GM12878 (cell line): ENCODE measurements at regions not wholly inside any gene's neighbourhood (a gene's known extent, or its start where the extent isn't known, plus 50 kb on each side); places are given as distances from the start of the nearest gene placed in this dataset.

Experiments used
- ATAC-seq: fragments of 200-7000 bp; cut with Tn5 transposase; 3 replicates; pipeline ENCODE4 v1.9.1; 2020; ENCODE audit warnings: mild to moderate bottlenecking, moderate library complexity
- BruUV-seq: library from RNA; stranded (reverse); fragments of 400-500 nt; replicated peaks from 2 replicates; lab custom pipeline; 2021; lab: Mats Ljungman, UMichigan
- CTCF ChIA-PET: fragments of 300-600 bp; sonication (Branson Sonifier 250); formaldehyde crosslinking; extraction: SDS; loops from one replicate; lab custom pipeline; 2021; ENCODE audit warnings: inconsistent platforms; lab: Yijun Ruan, JAX
- POLR2A ChIA-PET: fragments of 350-600 bp; formaldehyde crosslinking; extraction: SDS; loops from one replicate; lab custom pipeline; 2021; ENCODE audit warnings: inconsistent platforms; lab: Charles Lee
- RAD21 ChIA-PET: fragments of 300-600 bp; sonication (Branson Sonifier 250); formaldehyde crosslinking; loops from one replicate; lab custom pipeline; 2023; ENCODE audit warnings: antibody characterized with exemption; ENCODE audit not compliant: unreplicated experiment; lab: Charles Lee
- SMC1A ChIA-PET: fragments of 300-600 bp; sonication (Branson Sonifier 250); formaldehyde crosslinking; loops from one replicate; lab custom pipeline; 2023; ENCODE audit not compliant: unreplicated experiment, uncharacterized antibody; lab: Charles Lee
- DNase-seq: peaks from one replicate; pipeline ENCODE4 v3.0.0-alpha.2; 2011; ENCODE audit warnings: low read depth, low spot score
- FAIRE-seq: peaks from 3 replicates; lab custom pipeline; 2011; peaks lifted over from hg19 to GRCh38; lab: Jason Lieb, UNC
- H2AFZ ChIP-seq: 2 replicates; pipeline ENCODE4 v1.6.0; 2011; ENCODE audit warnings: low read depth, low read length, control low read depth; ENCODE audit not compliant: control insufficient read depth
- H3K27ac ChIP-seq: 2 replicates; pipeline ENCODE4 v1.5.1; 2011; ENCODE audit warnings: control low read depth; ENCODE audit not compliant: control insufficient read depth, insufficient read depth
- H3K27me3 ChIP-seq, 2 experiments: replicated peaks in 1 of 2; 2 replicates each; pipeline versions ENCODE4 v1.6.0 to v1.6.1; 2011; ENCODE audit warnings: low read length in 1 of 2; ENCODE audit not compliant: control insufficient read depth in 2 of 2, insufficient read depth in 2 of 2
- H3K36me3 ChIP-seq, 2 experiments: 2 replicates each; pipeline ENCODE4 v1.5.1; 2011; ENCODE audit warnings: low read length in 1 of 2; ENCODE audit not compliant: control insufficient read depth in 2 of 2, insufficient read depth in 2 of 2
- H3K4me1 ChIP-seq: 2 replicates; pipeline ENCODE4 v1.6.1; 2011; ENCODE audit warnings: mild to moderate bottlenecking, low read length, moderate library complexity, mixed read lengths; ENCODE audit not compliant: control insufficient read depth, insufficient read depth
- H3K4me2 ChIP-seq: 2 replicates; pipeline ENCODE4 v1.6.0; 2011; ENCODE audit warnings: control low read depth; ENCODE audit not compliant: control insufficient read depth, insufficient read depth
- H3K4me3 ChIP-seq: fragments of 200-600 bp; sonication (generic); 2 replicates; pipeline ENCODE4 v1.5.1; 2016
- H3K79me2 ChIP-seq: 2 replicates; pipeline ENCODE4 v1.6.0; 2011; ENCODE audit warnings: low read length; ENCODE audit not compliant: control insufficient read depth, insufficient read depth
- H3K9ac ChIP-seq: 2 replicates; pipeline ENCODE4 v1.8.0; 2011; ENCODE audit warnings: low read length, control low read depth, mixed read lengths; ENCODE audit not compliant: control insufficient read depth, insufficient read depth
- H3K9me3 ChIP-seq: replicated peaks from 3 replicates; pipeline ENCODE4 v1.5.1; 2011; ENCODE audit warnings: mild to moderate bottlenecking, low read length; ENCODE audit not compliant: control insufficient read depth, insufficient read depth
- H4K20me1 ChIP-seq: 2 replicates; pipeline ENCODE4 v1.6.0; 2011; ENCODE audit not compliant: control insufficient read depth, insufficient read depth
- CBFB ChIP-seq: IDR thresholded peaks from 2 replicates; pipeline ENCODE4 v1.6.1; 2016; ENCODE audit warnings: antibody characterized with exemption, low read depth
- CHD2 ChIP-seq: IDR thresholded peaks from 2 replicates; pipeline ENCODE4 v1.6.1; 2011; ENCODE audit warnings: low read depth, low read length, improper control_type of control experiment, borderline replicate concordance
- CREB1 ChIP-seq: IDR thresholded peaks from 2 replicates; pipeline ENCODE4 v1.6.1; 2012; ENCODE audit warnings: low read depth, mild to moderate bottlenecking, inconsistent platforms
- LARP7 ChIP-seq: fragments of 450-650 bp; IDR thresholded peaks from 2 replicates; pipeline ENCODE4 v1.6.1; 2017; ENCODE audit warnings: mild to moderate bottlenecking
- MEF2B ChIP-seq: fragments of 450-650 bp; IDR thresholded peaks from 2 replicates; pipeline ENCODE4 v1.6.1; 2018; ENCODE audit warnings: mild to moderate bottlenecking, moderate library complexity; ENCODE audit not compliant: partially characterized antibody, poor library complexity, severe bottlenecking
- NFIC ChIP-seq: IDR thresholded peaks from 2 replicates; pipeline ENCODE4 v1.6.1; 2012; ENCODE audit warnings: low read depth, mild to moderate bottlenecking, inconsistent platforms, low read length, moderate library complexity
- STAT3 ChIP-seq: IDR thresholded peaks from 2 replicates; pipeline ENCODE4 v1.6.1; 2011; ENCODE audit warnings: low read depth, low read length, improper control_type of control experiment
- WRNIP1 ChIP-seq: IDR thresholded peaks from 2 replicates; pipeline ENCODE4 v1.6.1; 2011; ENCODE audit warnings: low read depth, low read length, improper control_type of control experiment, borderline replicate concordance
- YY1 ChIP-seq: IDR thresholded peaks from 2 replicates; pipeline ENCODE4 v1.6.1; 2011; ENCODE audit warnings: low read depth, mild to moderate bottlenecking, low read length
- ZNF207 ChIP-seq: fragments of 450-650 bp; IDR thresholded peaks from 2 replicates; pipeline ENCODE4 v1.6.1; 2014; ENCODE audit warnings: antibody characterized with exemption, mild to moderate bottlenecking, borderline replicate concordance
- WGBS: methylation state at CpG from one replicate; pipeline ENCODE4 v1.1.6; 2016; ENCODE audit warnings: low lambda C conversion rate; ENCODE audit not compliant: insufficient replicate concordance, insufficient coverage; ENCODE audit errors: missing lambda C conversion rate; 5-methylcytosine and 5-hydroxymethylcytosine counted together
- in situ Hi-C: fragments of 300-500 bp; cut with MboI; formaldehyde crosslinking; loops from 9 replicates; pipeline ENCODE4 v1.14.3; 2018; ENCODE audit warnings: mixed read lengths
- intact Hi-C: fragments of 100-400 bp; cut with micrococcal nuclease; formaldehyde crosslinking; loops from one replicate; pipeline ENCODE4 v1.14.2; 2022; ENCODE audit not compliant: unreplicated experiment
- TF ChIP-seq, protein P1 (sequence below): IDR thresholded peaks from 2 replicates; pipeline ENCODE4 v1.6.1; 2012; ENCODE audit warnings: low read depth, low read length, improper control_type of control experiment
- TF ChIP-seq, protein P2 (sequence below): fragments of 450-650 bp; IDR thresholded peaks from 2 replicates; pipeline ENCODE4 v1.6.1; 2017; ENCODE audit warnings: borderline replicate concordance
- TF ChIP-seq, protein P3 (sequence below): fragments of 450-650 bp; IDR thresholded peaks from 2 replicates; pipeline ENCODE4 v1.6.1; 2016; ENCODE audit warnings: mild to moderate bottlenecking, moderate library complexity, borderline replicate concordance
- TF ChIP-seq, protein P4 (sequence below): IDR thresholded peaks from 2 replicates; pipeline ENCODE4 v1.6.1; 2012; ENCODE audit warnings: low read length, inconsistent platforms

DNA sequence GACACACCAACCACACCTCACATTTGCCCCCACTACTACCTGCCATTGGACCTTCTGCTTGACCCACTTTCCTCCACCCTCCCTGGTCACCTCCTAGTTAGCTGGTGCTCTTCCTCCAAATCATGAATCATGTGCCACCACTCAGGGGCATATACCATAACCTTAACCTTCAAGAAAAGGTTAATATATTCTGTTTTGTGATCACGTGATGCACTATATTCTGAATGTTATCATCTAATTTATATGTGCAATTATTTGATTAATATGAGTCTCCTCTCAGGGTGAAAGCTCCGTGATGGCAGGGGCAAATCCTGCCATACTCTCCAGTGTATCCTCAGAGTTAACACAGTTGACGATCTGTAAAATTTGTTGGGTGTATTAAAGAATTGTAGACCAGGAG, 635.5 kb downstream of the XPNPEP1 start:
- intact Hi-C loops, result no loop called here
- ChIA-PET SMC1A (no interaction called here), RAD21 (no interaction called here), POLR2A (no interaction called here), CTCF (no interaction called here)
- WGBS, result 13% methylated on average over 3 of the region's 3 CpGs
- in situ Hi-C loops, result no loop called here
- H3K79me2 ChIP-seq, result no peaks in the 10 kb centered on the region
- no peak overlapping the region for H3K27ac ChIP-seq
- FAIRE-seq (no peak), ATAC-seq (no peak), DNase-seq (no peak)
- no peak overlapping the region for H3K4me3 ChIP-seq
- no peaks in the 10 kb centered on the region for H3K4me1 ChIP-seq
- TF ChIP-seq CHD2, result no peak
- no peak for TF ChIP-seq WRNIP1
- no peak for TF ChIP-seq CREB1
- TF ChIP-seq, protein P1, sequence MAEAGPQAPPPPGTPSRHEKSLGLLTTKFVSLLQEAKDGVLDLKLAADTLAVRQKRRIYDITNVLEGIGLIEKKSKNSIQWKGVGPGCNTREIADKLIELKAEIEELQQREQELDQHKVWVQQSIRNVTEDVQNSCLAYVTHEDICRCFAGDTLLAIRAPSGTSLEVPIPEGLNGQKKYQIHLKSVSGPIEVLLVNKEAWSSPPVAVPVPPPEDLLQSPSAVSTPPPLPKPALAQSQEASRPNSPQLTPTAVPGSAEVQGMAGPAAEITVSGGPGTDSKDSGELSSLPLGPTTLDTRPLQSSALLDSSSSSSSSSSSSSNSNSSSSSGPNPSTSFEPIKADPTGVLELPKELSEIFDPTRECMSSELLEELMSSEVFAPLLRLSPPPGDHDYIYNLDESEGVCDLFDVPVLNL, result no peak
- TF ChIP-seq, protein P2, sequence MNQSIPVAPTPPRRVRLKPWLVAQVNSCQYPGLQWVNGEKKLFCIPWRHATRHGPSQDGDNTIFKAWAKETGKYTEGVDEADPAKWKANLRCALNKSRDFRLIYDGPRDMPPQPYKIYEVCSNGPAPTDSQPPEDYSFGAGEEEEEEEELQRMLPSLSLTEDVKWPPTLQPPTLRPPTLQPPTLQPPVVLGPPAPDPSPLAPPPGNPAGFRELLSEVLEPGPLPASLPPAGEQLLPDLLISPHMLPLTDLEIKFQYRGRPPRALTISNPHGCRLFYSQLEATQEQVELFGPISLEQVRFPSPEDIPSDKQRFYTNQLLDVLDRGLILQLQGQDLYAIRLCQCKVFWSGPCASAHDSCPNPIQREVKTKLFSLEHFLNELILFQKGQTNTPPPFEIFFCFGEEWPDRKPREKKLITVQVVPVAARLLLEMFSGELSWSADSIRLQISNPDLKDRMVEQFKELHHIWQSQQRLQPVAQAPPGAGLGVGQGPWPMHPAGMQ, result no peak
- TF ChIP-seq, protein P3, sequence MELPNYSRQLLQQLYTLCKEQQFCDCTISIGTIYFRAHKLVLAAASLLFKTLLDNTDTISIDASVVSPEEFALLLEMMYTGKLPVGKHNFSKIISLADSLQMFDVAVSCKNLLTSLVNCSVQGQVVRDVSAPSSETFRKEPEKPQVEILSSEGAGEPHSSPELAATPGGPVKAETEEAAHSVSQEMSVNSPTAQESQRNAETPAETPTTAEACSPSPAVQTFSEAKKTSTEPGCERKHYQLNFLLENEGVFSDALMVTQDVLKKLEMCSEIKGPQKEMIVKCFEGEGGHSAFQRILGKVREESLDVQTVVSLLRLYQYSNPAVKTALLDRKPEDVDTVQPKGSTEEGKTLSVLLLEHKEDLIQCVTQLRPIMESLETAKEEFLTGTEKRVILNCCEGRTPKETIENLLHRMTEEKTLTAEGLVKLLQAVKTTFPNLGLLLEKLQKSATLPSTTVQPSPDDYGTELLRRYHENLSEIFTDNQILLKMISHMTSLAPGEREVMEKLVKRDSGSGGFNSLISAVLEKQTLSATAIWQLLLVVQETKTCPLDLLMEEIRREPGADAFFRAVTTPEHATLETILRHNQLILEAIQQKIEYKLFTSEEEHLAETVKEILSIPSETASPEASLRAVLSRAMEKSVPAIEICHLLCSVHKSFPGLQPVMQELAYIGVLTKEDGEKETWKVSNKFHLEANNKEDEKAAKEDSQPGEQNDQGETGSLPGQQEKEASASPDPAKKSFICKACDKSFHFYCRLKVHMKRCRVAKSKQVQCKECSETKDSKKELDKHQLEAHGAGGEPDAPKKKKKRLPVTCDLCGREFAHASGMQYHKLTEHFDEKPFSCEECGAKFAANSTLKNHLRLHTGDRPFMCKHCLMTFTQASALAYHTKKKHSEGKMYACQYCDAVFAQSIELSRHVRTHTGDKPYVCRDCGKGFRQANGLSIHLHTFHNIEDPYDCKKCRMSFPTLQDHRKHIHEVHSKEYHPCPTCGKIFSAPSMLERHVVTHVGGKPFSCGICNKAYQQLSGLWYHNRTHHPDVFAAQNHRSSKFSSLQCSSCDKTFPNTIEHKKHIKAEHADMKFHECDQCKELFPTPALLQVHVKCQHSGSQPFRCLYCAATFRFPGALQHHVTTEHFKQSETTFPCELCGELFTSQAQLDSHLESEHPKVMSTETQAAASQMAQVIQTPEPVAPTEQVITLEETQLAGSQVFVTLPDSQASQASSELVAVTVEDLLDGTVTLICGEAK, result no peak
- no peak for TF ChIP-seq LARP7
- TF ChIP-seq NFIC, result no peak
- TF ChIP-seq ZNF207, result no peak
- no peak for TF ChIP-seq YY1
- no peak for TF ChIP-seq STAT3
- TF ChIP-seq, protein P4, sequence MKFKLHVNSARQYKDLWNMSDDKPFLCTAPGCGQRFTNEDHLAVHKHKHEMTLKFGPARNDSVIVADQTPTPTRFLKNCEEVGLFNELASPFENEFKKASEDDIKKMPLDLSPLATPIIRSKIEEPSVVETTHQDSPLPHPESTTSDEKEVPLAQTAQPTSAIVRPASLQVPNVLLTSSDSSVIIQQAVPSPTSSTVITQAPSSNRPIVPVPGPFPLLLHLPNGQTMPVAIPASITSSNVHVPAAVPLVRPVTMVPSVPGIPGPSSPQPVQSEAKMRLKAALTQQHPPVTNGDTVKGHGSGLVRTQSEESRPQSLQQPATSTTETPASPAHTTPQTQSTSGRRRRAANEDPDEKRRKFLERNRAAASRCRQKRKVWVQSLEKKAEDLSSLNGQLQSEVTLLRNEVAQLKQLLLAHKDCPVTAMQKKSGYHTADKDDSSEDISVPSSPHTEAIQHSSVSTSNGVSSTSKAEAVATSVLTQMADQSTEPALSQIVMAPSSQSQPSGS, result no peak
- no peak for TF ChIP-seq MEF2B
- no peak for TF ChIP-seq CBFB
- no peak overlapping the region for H2AFZ ChIP-seq
- BruUV-seq, result no TSS peak
- H3K9ac ChIP-seq, result no peak overlapping the region
- no peaks in the 10 kb centered on the region for H4K20me1 ChIP-seq
- no peak overlapping the region for H3K4me2 ChIP-seq
- no peaks in the 10 kb centered on the region for H3K27me3 ChIP-seq
- no peaks in the 10 kb centered on the region for H3K36me3 ChIP-seq
- H3K9me3 ChIP-seq, result no peaks in the 10 kb centered on the region
